NB4 (cell line): ENCODE measurements at regions not wholly inside any gene's neighbourhood (a gene's known extent, or its start where the extent isn't known, plus 50 kb on each side); places are given as distances from the start of the nearest gene placed in this dataset.
"Not testable (repeated sequence)": the region's sequence is repeated elsewhere in the genome, so short reads cannot be mapped to it uniquely, and the experiment has no call there.

Experiments
- DNase-seq: peaks from one replicate; pipeline ENCODE4 v3.0.0; 2010; ENCODE audit warnings: low read depth
- H3K4me3 ChIP-seq: one replicate; pipeline ENCODE4 v1.5.1; 2011; ENCODE audit warnings: mild to moderate bottlenecking, low read depth, low read length, moderate library complexity
- CTCF ChIP-seq: IDR thresholded peaks from one replicate; pipeline ENCODE4 v1.5.1; 2012; ENCODE audit warnings: low read depth, low read length
- MYC ChIP-seq: IDR thresholded peaks from 2 replicates; pipeline ENCODE4 v1.6.1; 2011; ENCODE audit warnings: low read depth, low read length
- POLR2A ChIP-seq: IDR thresholded peaks from 2 replicates; pipeline ENCODE4 v1.6.1; 2011; ENCODE audit warnings: mild to moderate bottlenecking; ENCODE audit not compliant: insufficient read length; ENCODE audit errors: extremely low read depth
- TF ChIP-seq, protein P1 (sequence below): IDR thresholded peaks from 2 replicates; pipeline ENCODE4 v1.6.1; 2011; ENCODE audit warnings: low read depth, low read length

- DNase-seq = peak; percentile 87
- TF ChIP-seq POLR2A = no peak
- TF ChIP-seq, protein P1, sequence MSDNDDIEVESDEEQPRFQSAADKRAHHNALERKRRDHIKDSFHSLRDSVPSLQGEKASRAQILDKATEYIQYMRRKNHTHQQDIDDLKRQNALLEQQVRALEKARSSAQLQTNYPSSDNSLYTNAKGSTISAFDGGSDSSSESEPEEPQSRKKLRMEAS = no peak
- TF ChIP-seq CTCF = peak; percentile 94
- no peak for TF ChIP-seq MYC
- H3K4me3 ChIP-seq = no peak overlapping the region
These were observed 128.8 kb upstream of the CACNA2D1 start for GRCh38 chr7:82572195-82572880.

GRCh38 chr7:82571047-82571446 lies 127.5 kb upstream of the CACNA2D1 start:
- not testable (repeated sequence) for DNase-seq, H3K4me3 ChIP-seq

- no peak for DNase-seq
- TF ChIP-seq, protein P1 = no peak
- TF ChIP-seq POLR2A (no peak), CTCF (no peak), MYC (no peak)
- no peak overlapping the region for H3K4me3 ChIP-seq
These were observed 124.3 kb upstream of the CACNA2D1 start for GRCh38 chr7:82567841-82568240.

GRCh38 chr7:82567356-82567755 lies 123.8 kb upstream of the CACNA2D1 start:
- H3K4me3 ChIP-seq = no peak overlapping the region
- TF ChIP-seq CTCF (no peak), POLR2A (no peak), MYC (no peak)
- TF ChIP-seq, protein P1 = no peak
- no peak for DNase-seq

DNA sequence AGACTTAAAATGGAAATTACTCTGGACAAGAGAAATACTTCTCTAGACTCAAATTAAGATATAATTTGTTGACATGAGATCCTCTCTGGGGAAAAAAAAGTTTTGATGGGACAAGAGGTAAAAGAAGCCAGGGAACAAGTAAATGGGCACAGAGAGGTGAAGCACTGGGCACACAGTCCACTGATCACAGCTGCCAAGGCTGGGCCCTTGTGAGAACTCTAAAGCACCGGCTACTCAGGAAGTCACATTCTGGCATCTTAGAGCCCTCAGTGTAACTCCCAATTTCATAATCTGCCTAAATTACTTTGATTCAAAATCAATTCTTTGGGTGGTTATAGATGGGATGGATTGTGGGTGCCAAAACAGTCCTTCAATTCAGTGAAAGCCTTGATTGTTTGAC lies 123.2 kb upstream of the CACNA2D1 start:
- no peak for TF ChIP-seq POLR2A
- no peak for TF ChIP-seq MYC
- no peak for TF ChIP-seq CTCF
- TF ChIP-seq, protein P1 = no peak
- no peak for DNase-seq
- H3K4me3 ChIP-seq = no peak overlapping the region

DNA sequence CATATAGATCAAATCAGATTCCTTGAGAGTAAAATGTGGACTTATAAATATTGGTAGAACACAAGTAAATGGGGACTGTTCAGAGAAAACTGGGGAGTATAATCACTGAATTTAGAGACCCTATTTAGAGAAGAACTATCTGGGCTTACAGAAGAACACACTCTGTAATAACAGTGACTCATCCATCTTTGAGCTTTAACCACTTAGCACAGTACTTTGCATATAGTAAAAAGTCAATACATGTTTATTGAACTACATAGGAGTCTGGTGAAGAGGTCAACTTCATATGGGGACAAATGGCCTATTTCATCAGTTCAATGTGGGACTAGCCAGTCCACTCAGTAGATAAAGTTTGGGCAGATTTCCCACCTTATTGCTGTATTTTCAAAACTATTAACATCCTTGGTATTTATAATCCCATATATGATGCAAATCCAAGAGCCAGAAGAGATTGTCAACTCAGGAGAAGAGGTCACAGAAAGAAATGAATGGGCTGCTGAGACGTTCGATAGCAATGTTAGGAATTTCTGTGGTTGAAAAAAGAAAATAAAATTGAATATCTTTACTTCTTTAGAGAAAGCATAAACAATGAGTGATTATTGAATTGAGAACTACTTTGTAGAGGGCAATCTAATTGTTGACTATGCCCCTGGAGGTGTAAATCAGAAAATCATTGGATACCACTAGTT lies 119.3 kb upstream of the CACNA2D1 start:
- TF ChIP-seq MYC (no peak), POLR2A (no peak), CTCF (no peak)
- TF ChIP-seq, protein P1 = no peak
- H3K4me3 ChIP-seq = no peak overlapping the region
- no peak for DNase-seq
